Breast epithelium (tissue), 3 donors: ENCODE measurements at regions not wholly inside any gene's neighbourhood (a gene's known extent, or its start where the extent isn't known, plus 50 kb on each side); places are given as distances from the start of the nearest gene placed in this dataset.

Experiments
- POLR2A ChIP-seq: fragments of 450-650 bp; IDR thresholded peaks from one replicate; pipeline ENCODE4 v1.6.1; 2016; ENCODE audit warnings: antibody characterized with exemption, mild to moderate bottlenecking, moderate library complexity
- POLR2AphosphoS5 ChIP-seq, 3 donors: sonication (generic); formaldehyde crosslinking; IDR thresholded peaks; one replicate each; pipeline ENCODE4 v1.6.1; 2017; ENCODE audit warnings: antibody characterized with exemption in 3 of 3
- TF ChIP-seq, protein P1 (sequence below), 3 donors: fragments of 450-650 bp; IDR thresholded peaks; one replicate each; pipeline ENCODE4 v1.5.1; 2016 to 2017; ENCODE audit warnings: antibody characterized with exemption in 3 of 3, mild to moderate bottlenecking in 3 of 3, moderate library complexity in 3 of 3

DNA sequence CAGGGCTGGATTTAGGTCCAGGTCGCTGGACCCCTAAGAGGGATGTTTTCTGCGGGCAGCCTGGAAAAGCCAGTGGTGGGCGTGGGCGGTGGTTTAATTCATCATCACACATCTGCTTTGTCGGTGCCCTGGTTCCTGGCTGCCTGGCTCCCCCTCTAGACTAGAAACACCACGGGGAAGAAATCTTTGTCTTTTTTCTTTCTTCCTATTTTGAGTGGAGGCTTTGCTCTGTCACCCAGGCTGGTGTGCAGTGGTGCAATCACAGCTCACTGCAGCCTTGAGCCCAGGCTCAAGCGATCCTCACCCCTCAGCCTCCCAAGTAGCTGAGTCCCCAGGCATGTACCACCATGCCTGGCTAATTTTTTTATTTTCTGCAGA, 86.6 kb upstream of the LINC01488 start:
- TF ChIP-seq POLR2A (no peak), POLR2AphosphoS5 (IDR thresholded peaks at IDR 0.05) (no peak)
- TF ChIP-seq, protein P1, sequence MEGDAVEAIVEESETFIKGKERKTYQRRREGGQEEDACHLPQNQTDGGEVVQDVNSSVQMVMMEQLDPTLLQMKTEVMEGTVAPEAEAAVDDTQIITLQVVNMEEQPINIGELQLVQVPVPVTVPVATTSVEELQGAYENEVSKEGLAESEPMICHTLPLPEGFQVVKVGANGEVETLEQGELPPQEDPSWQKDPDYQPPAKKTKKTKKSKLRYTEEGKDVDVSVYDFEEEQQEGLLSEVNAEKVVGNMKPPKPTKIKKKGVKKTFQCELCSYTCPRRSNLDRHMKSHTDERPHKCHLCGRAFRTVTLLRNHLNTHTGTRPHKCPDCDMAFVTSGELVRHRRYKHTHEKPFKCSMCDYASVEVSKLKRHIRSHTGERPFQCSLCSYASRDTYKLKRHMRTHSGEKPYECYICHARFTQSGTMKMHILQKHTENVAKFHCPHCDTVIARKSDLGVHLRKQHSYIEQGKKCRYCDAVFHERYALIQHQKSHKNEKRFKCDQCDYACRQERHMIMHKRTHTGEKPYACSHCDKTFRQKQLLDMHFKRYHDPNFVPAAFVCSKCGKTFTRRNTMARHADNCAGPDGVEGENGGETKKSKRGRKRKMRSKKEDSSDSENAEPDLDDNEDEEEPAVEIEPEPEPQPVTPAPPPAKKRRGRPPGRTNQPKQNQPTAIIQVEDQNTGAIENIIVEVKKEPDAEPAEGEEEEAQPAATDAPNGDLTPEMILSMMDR (IDR thresholded peaks at IDR 0.05) = no peak
